Ovary (tissue), 3 donors: ENCODE measurements at regions not wholly inside any gene's neighbourhood (a gene's known extent, or its start where the extent isn't known, plus 50 kb on each side); places are given as distances from the start of the nearest gene placed in this dataset.

ENCODE experiments used
- EP300 ChIP-seq: sonication (generic); formaldehyde crosslinking; IDR thresholded peaks from one replicate; pipeline ENCODE4 v1.6.1; 2017; ENCODE audit warnings: antibody characterized with exemption
- TF ChIP-seq, protein P1 (sequence below), 3 donors: fragments of 450-650 bp in 2 of 3; fragments of 200-600 bp in 1 of 3; IDR thresholded peaks; one replicate each; pipeline versions ENCODE4 v1.5.1 to v1.8.0; 2016 to 2022; ENCODE audit warnings: antibody characterized with exemption in 3 of 3, mild to moderate bottlenecking in 1 of 3
- donor health status: DM: no; HTN: no; CAD: no.

DNA sequence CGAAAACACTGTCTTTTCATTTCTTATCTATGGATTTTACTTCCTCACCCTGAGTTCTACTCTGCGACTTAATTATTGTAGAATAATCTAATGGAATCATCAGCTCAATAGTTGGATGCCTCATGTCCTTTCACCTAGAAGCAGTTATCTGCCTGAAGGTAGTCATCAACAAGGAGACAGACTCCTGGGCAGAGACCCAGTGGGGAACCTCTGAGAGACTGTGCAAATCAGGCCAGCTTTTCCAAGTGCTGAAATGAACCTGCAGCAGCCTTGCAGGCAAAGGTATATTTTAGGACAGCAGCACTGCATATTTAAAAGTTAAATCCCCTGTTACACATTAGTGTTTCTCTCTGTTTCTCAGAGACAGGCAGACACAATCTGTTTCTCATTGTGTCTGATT is 99.7 kb upstream of the STMND1 start:
- TF ChIP-seq, protein P1, sequence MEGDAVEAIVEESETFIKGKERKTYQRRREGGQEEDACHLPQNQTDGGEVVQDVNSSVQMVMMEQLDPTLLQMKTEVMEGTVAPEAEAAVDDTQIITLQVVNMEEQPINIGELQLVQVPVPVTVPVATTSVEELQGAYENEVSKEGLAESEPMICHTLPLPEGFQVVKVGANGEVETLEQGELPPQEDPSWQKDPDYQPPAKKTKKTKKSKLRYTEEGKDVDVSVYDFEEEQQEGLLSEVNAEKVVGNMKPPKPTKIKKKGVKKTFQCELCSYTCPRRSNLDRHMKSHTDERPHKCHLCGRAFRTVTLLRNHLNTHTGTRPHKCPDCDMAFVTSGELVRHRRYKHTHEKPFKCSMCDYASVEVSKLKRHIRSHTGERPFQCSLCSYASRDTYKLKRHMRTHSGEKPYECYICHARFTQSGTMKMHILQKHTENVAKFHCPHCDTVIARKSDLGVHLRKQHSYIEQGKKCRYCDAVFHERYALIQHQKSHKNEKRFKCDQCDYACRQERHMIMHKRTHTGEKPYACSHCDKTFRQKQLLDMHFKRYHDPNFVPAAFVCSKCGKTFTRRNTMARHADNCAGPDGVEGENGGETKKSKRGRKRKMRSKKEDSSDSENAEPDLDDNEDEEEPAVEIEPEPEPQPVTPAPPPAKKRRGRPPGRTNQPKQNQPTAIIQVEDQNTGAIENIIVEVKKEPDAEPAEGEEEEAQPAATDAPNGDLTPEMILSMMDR (IDR thresholded peaks at IDR 0.05): no peak
- no peak for TF ChIP-seq EP300
